ENCODE measurements at regions not wholly inside any gene's neighbourhood (a gene's known extent, or its start where the extent isn't known, plus 50 kb on each side); places are given as distances from the start of the nearest gene placed in this dataset.

DNA sequence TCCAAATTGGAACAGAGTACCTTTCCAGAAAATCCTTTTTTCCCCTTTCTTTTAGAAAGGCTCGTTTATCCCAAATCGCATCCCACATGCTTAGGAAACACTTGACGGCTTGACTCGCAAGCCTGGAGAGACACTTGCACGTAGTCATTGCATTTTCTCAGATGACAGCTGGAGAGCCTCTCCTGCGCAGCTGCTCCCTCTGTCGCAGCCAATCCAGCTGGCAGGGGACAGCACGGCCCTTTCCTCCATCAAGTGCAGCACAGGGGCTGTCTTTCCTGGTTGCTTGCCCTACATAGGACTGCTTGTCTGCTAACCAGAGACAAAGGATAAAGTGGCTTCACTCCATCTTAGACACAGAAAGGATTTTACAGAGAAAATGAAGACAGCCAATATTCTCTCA, 77.6 kb upstream of the RGS17 start:
- WGBS, 2 donors = 32 to 49% methylated on average over 8 of the region's 8 CpGs
- H3K27ac ChIP-seq = no peak overlapping the region
- intact Hi-C loops (cut with DNase I) = no loop called here
- DNase-seq = peak; percentile 6 to 17
- no peaks in the 10 kb centered on the region for H3K36me3 ChIP-seq
- no peak for TF ChIP-seq POLR2A (IDR thresholded peaks at IDR 0.05)
- TF ChIP-seq CTCF (IDR thresholded peaks at IDR 0.05) = no peak
- no peaks in the 10 kb centered on the region for H3K9me3 ChIP-seq
- H3K4me3 ChIP-seq (replicated peaks in 1 of 3) = no peak overlapping the region
- no peaks in the 10 kb centered on the region for H3K27me3 ChIP-seq
- H3K4me1 ChIP-seq = no peaks in the 10 kb centered on the region

GRCh38 chr6:153207617-153208016, 76.5 kb upstream of the RGS17 start:
- no peaks in the 10 kb centered on the region for H3K9me3 ChIP-seq
- TF ChIP-seq CTCF (IDR thresholded peaks at IDR 0.05) (no peak), POLR2A (IDR thresholded peaks at IDR 0.05) (no peak)
- intact Hi-C loops (cut with DNase I) = no loop called here
- DNase-seq = no peak
- 86 to 97% methylated on average over 1 of the region's 1 CpG for WGBS, 2 donors
- H3K36me3 ChIP-seq = no peaks in the 10 kb centered on the region
- no peaks in the 10 kb centered on the region for H3K27me3 ChIP-seq
- H3K4me3 ChIP-seq (replicated peaks in 1 of 3) = no peak overlapping the region
- no peak overlapping the region for H3K27ac ChIP-seq
- H3K4me1 ChIP-seq = no peaks in the 10 kb centered on the region

DNA sequence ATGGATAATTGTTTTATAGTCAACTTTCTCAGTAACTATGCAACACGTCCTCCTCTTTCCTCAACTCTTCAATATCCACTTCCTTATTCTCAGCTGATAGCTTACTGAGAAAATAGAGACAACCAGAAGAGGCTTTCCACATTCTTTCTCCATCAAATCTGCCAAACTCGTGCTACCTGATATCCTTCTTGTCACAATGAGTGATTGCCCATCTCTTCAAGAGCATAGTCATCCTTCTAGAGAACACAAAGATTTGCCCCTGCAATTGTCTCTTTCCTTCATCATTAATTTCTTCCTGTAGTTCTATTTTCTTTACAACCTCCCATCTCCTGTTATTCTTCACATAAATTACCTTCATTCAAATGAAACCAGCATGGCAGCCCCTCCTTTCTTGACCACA, 75.9 kb upstream of the RGS17 start:
- Histone ChIP-seq H3K27me3 (no peaks in the 10 kb centered on the region), H3K36me3 (no peaks in the 10 kb centered on the region), H3K27ac (no peak overlapping the region), H3K9me3 (no peaks in the 10 kb centered on the region), H3K4me3 (replicated peaks in 1 of 3) (no peak overlapping the region), H3K4me1 (no peaks in the 10 kb centered on the region)
- TF ChIP-seq POLR2A (IDR thresholded peaks at IDR 0.05) = no peak
- no peak for TF ChIP-seq CTCF (IDR thresholded peaks at IDR 0.05)
- intact Hi-C loops (cut with DNase I) = no loop called here
- WGBS, 2 donors = 53 to 54% methylated on average over 2 of the region's 2 CpGs
- no peak for DNase-seq

GRCh38 chr6:153192943-153193885, 62.1 kb upstream of the RGS17 start:
- H3K27me3 ChIP-seq = no peaks in the 10 kb centered on the region
- no peaks in the 10 kb centered on the region for H3K36me3 ChIP-seq
- H3K27ac ChIP-seq = no peak overlapping the region
- no peak for TF ChIP-seq CTCF (IDR thresholded peaks at IDR 0.05)
- WGBS, 2 donors = 84 to 85% methylated on average over 6 of the region's 6 CpGs
- no peaks in the 10 kb centered on the region for H3K4me1 ChIP-seq
- H3K9me3 ChIP-seq = no peaks in the 10 kb centered on the region
- intact Hi-C loops (cut with DNase I) = no loop called here
- H3K4me3 ChIP-seq (replicated peaks in 1 of 3) = no peak overlapping the region
- DNase-seq = no peak

GRCh38 chr6:153183925-153184324, 52.8 kb upstream of the RGS17 start:
- no peaks in the 10 kb centered on the region for H3K36me3 ChIP-seq
- WGBS, 2 donors = 92 to 96% methylated on average over 3 of the region's 3 CpGs
- TF ChIP-seq CTCF (IDR thresholded peaks at IDR 0.05) (no peak), POLR2A (IDR thresholded peaks at IDR 0.05) (no peak)

More at GRCh38 chr6:153183925-153184324, 52.8 kb upstream of the RGS17 start:
- Histone ChIP-seq H3K9me3 (no peaks in the 10 kb centered on the region), H3K4me3 (replicated peaks in 1 of 3) (no peak overlapping the region), H3K4me1 (no peaks in the 10 kb centered on the region), H3K27ac (no peak overlapping the region), H3K27me3 (no peaks in the 10 kb centered on the region)
- no peak for DNase-seq
- intact Hi-C loops (cut with DNase I) = no loop called here
